ENCODE measurements at regions not wholly inside any gene's neighbourhood (a gene's known extent, or its start where the extent isn't known, plus 50 kb on each side); places are given as distances from the start of the nearest gene placed in this dataset.

DNA sequence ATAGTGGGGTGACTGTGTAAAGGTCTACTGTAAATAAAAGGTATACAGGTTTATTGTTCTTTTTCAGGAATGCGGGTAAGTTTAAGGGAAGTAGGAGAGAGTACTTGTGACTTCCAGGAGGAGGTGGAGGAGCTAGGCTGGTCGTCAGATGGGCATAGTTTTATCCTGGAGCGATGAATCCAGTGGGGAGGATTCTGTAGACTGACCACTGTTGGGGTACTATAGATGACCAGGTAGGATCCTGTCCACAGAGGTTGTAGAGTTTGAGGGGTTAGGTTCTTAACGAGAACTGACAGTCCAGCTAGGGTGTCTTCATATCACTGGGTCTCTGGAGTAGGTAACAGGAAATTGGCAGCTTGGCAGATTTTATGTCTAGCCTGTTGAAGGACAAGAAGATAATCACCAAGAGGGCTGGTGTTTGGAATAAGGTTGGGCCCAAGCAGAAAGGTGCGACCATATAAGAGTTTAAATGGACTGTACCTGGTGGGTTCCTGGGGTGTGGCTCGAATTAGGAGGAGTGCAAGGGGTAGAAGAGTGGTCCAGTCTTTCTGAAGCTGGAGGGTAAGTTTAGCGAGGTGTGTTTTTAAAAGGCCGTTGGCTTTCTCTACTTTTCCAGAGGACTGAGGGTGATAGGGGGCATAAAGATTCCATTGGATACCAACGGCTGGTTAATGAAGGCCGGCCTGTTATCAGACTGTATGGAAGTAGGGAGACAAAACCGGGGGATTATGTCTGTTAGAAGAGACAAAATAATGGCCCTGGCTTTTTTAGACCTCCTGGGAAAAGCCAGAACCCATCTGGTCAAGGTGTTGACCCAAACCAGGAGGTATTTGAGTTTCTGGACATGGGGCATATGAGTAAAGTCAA lies 751.3 kb upstream of the ADGRB3 start (continued):
- TF ChIP-seq CREB1 (IDR thresholded peaks at IDR 0.05) (no peak), CREB1 (CRISPR knock-in tag; IDR thresholded peaks at IDR 0.05) (no peak), SLC30A9 (CRISPR knock-in tag; IDR thresholded peaks at IDR 0.05) (no peak), MTA2 (IDR thresholded peaks at IDR 0.05; ENCODE audit: low read depth) (no peak), POLR2A (conservative IDR thresholded peaks at IDR 0.05) (peak; percentile 62), NFE2 (IDR thresholded peaks at IDR 0.05; ENCODE audit: low read depth) (no peak), HBP1 (CRISPR knock-in tag; IDR thresholded peaks at IDR 0.05) (0 out of 2 replicates have a peak, but pooled peaks have one; percentile 14), KLF1 (tag; IDR thresholded peaks at IDR 0.05) (no peak), ZNF174 (CRISPR knock-in tag; IDR thresholded peaks at IDR 0.05) (peak; percentile 42; the same call in 1 of the 2 replicates), MLLT1 (IDR thresholded peaks at IDR 0.05) (peak; percentile 94 to 96), E2F5 (CRISPR knock-in tag; IDR thresholded peaks at IDR 0.05) (no peak)
- TF ChIP-seq, protein P1, sequence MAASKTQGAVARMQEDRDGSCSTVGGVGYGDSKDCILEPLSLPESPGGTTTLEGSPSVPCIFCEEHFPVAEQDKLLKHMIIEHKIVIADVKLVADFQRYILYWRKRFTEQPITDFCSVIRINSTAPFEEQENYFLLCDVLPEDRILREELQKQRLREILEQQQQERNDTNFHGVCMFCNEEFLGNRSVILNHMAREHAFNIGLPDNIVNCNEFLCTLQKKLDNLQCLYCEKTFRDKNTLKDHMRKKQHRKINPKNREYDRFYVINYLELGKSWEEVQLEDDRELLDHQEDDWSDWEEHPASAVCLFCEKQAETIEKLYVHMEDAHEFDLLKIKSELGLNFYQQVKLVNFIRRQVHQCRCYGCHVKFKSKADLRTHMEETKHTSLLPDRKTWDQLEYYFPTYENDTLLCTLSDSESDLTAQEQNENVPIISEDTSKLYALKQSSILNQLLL (CRISPR knock-in tag; IDR thresholded peaks at IDR 0.05; ENCODE audit: borderline replicate concordance): no peak
- TF ChIP-seq, protein P2, sequence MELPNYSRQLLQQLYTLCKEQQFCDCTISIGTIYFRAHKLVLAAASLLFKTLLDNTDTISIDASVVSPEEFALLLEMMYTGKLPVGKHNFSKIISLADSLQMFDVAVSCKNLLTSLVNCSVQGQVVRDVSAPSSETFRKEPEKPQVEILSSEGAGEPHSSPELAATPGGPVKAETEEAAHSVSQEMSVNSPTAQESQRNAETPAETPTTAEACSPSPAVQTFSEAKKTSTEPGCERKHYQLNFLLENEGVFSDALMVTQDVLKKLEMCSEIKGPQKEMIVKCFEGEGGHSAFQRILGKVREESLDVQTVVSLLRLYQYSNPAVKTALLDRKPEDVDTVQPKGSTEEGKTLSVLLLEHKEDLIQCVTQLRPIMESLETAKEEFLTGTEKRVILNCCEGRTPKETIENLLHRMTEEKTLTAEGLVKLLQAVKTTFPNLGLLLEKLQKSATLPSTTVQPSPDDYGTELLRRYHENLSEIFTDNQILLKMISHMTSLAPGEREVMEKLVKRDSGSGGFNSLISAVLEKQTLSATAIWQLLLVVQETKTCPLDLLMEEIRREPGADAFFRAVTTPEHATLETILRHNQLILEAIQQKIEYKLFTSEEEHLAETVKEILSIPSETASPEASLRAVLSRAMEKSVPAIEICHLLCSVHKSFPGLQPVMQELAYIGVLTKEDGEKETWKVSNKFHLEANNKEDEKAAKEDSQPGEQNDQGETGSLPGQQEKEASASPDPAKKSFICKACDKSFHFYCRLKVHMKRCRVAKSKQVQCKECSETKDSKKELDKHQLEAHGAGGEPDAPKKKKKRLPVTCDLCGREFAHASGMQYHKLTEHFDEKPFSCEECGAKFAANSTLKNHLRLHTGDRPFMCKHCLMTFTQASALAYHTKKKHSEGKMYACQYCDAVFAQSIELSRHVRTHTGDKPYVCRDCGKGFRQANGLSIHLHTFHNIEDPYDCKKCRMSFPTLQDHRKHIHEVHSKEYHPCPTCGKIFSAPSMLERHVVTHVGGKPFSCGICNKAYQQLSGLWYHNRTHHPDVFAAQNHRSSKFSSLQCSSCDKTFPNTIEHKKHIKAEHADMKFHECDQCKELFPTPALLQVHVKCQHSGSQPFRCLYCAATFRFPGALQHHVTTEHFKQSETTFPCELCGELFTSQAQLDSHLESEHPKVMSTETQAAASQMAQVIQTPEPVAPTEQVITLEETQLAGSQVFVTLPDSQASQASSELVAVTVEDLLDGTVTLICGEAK (IDR thresholded peaks at IDR 0.05): no peak
- TF ChIP-seq, protein P2 (CRISPR knock-in tag; IDR thresholded peaks at IDR 0.05): no peak

Data from K562 (cell line).